Keratinocyte (primary cell): ENCODE measurements at regions not wholly inside any gene's neighbourhood (a gene's known extent, or its start where the extent isn't known, plus 50 kb on each side); places are given as distances from the start of the nearest gene placed in this dataset.

ENCODE experiments used
- CTCF ChIP-seq, 3 experiments: IDR thresholded peaks in 1 of 3; conservative IDR thresholded peaks in 1 of 3; optimal IDR thresholded peaks in 1 of 3; 2 replicates in 2 of 3; 3 replicates in 1 of 3; pipeline versions ENCODE3 to v1.5.1; 2011; ENCODE audit warnings: low read length in 3 of 3, mild to moderate bottlenecking in 3 of 3, moderate library complexity in 2 of 3, control low read depth in 1 of 3, inconsistent platforms in 1 of 3; ENCODE audit not compliant: insufficient read depth in 2 of 3; ENCODE audit errors: extremely low read depth in 1 of 3
- EZH2 ChIP-seq: IDR thresholded peaks from one replicate; pipeline ENCODE4 v1.6.1; 2012; ENCODE audit warnings: inconsistent platforms, mild to moderate bottlenecking, low read length, moderate library complexity

GRCh38 chr16:50980666-50981065 is 170.4 kb downstream of the SALL1 start:
- TF ChIP-seq CTCF (optimal IDR thresholded peaks at IDR 0.05 in 1 of 3, IDR thresholded peaks at IDR 0.05 in 1 of 3, conservative IDR thresholded peaks at IDR 0.05 in 1 of 3; ENCODE audit: extremely low read depth in 1 of 3, insufficient read depth in 2 of 3, low read length in 3 of 3) (no peak), EZH2 (no peak)
